NT2/D1 (cell line): ENCODE measurements at regions not wholly inside any gene's neighbourhood (a gene's known extent, or its start where the extent isn't known, plus 50 kb on each side); places are given as distances from the start of the nearest gene placed in this dataset.

ENCODE experiments used
- YY1 ChIP-seq: IDR thresholded peaks from 2 replicates; pipeline ENCODE4 v1.6.1; 2011; ENCODE audit not compliant: insufficient read length, insufficient read depth
- ZNF274 ChIP-seq: IDR thresholded peaks from 2 replicates; pipeline ENCODE4 v1.6.1; 2011; ENCODE audit warnings: mild to moderate bottlenecking, low read depth, low read length

DNA sequence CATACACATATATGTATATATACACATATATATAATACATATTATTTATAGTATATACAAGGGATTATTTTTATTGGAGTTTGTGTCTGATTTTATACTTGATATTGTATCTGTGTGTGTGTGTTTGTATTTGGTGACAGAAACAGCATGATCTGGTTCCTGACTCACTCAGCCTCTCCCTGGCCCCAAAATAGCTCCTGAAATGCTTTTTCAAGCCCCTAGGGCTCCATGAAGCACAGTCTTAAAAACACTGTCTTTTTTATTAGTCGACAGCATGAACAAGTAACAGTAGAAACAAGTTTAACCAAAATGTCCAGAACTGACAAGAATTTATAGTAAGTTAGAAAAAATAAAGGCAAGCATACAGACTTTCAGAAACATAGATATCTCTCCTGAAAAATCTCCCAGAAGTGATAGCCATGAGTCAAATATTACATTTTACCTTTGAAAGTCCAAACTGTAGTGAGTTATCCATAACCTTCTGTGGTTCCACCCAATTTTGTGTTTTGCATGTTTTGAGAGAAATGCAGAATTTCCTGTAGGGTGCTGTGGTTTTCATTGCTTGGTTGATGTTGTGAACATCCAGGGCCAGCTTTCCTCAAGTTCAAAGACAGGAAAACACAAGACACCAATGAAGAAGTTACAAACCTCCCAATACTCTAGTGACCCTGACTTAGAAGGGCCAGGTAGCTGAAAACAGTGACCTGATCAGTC is 98.5 kb upstream of the CCDC80 start:
- TF ChIP-seq ZNF274 (no peak), YY1 (no peak)
